Naive thymus-derived CD4-positive, alpha-beta T cell (primary cell): ENCODE measurements at regions not wholly inside any gene's neighbourhood (a gene's known extent, or its start where the extent isn't known, plus 50 kb on each side); places are given as distances from the start of the nearest gene placed in this dataset.
A peak's percentile ranks its signal among the peaks of the same experiment; 100 is the strongest.

ENCODE experiments used
- ATAC-seq: fragments of 150-1000 bp; cut with Tn5 transposase; 2 replicates; pipeline ENCODE4 v1.10.0; 2021; ENCODE audit warnings: mild to moderate bottlenecking, moderate library complexity
- CTCF ChIA-PET: fragments of 350-600 bp; sonication (Branson Sonifier 250); formaldehyde crosslinking; loops from one replicate; lab custom pipeline; 2021; ENCODE audit warnings: antibody characterized with exemption; lab: Charles Lee
- POLR2A ChIA-PET: fragments of 350-600 bp; sonication (Branson Sonifier 250); formaldehyde crosslinking; loops from one replicate; lab custom pipeline; 2021; ENCODE audit warnings: antibody characterized with exemption, inconsistent platforms; lab: Charles Lee
- DNase-seq, 9 donors: peaks; one replicate each; pipeline versions ENCODE4 v3.0.0 to v3.0.0-alpha.2; 2020 to 2022; ENCODE audit warnings: mixed read lengths in 1 of 9
- H3K27ac ChIP-seq: one replicate; pipeline ENCODE4 v1.7.0; 2013; ENCODE audit warnings: mild to moderate bottlenecking, low read depth, low read length, moderate library complexity
- H3K27me3 ChIP-seq, 2 donors: one replicate each; pipeline ENCODE4 v1.7.0; 2013; ENCODE audit warnings: low read length in 2 of 2, mild to moderate bottlenecking in 2 of 2, moderate library complexity in 2 of 2; ENCODE audit not compliant: control insufficient read depth in 2 of 2, insufficient read depth in 2 of 2
- H3K36me3 ChIP-seq, 3 experiments: 1 replicate in 2 of 3; 2 replicates in 1 of 3; pipeline ENCODE4 v1.7.0; 2013; ENCODE audit warnings: low read length in 3 of 3, mild to moderate bottlenecking in 3 of 3, moderate library complexity in 1 of 3; ENCODE audit not compliant: insufficient read depth in 3 of 3, control insufficient read depth in 2 of 3
- H3K4me1 ChIP-seq, 2 donors: one replicate each; pipeline ENCODE4 v1.7.0; 2013; ENCODE audit warnings: low read length in 2 of 2, mild to moderate bottlenecking in 2 of 2, moderate library complexity in 1 of 2; ENCODE audit not compliant: control insufficient read depth in 2 of 2, insufficient read depth in 2 of 2
- H3K4me3 ChIP-seq: 2 replicates; pipeline ENCODE4 v1.7.0; 2013; ENCODE audit warnings: mild to moderate bottlenecking, low read length
- H3K9me3 ChIP-seq, 3 experiments: 1 replicate in 2 of 3; 2 replicates in 1 of 3; pipeline ENCODE4 v1.7.0; 2013; ENCODE audit warnings: low read length in 3 of 3; ENCODE audit not compliant: control insufficient read depth in 2 of 3
- H3K27ac Mint-ChIP-seq, 9 donors: one replicate each; pipeline ENCODE4 v1.8.0; 2020 to 2022; ENCODE audit warnings: mixed read lengths in 9 of 9, mild to moderate bottlenecking in 8 of 9, moderate library complexity in 5 of 9, inconsistent platforms in 2 of 9
- H3K27me3 Mint-ChIP-seq, 5 donors: one replicate each; pipeline ENCODE4 v1.8.0; 2021 to 2022; ENCODE audit warnings: mixed read lengths in 5 of 5, mild to moderate bottlenecking in 1 of 5
- H3K36me3 Mint-ChIP-seq, 5 donors: one replicate each; pipeline ENCODE4 v1.8.0; 2020 to 2022; ENCODE audit warnings: mixed read lengths in 5 of 5, mild to moderate bottlenecking in 3 of 5, inconsistent platforms in 1 of 5
- H3K4me1 Mint-ChIP-seq, 7 donors: one replicate each; pipeline ENCODE4 v1.8.0; 2020 to 2022; ENCODE audit warnings: mixed read lengths in 7 of 7, mild to moderate bottlenecking in 3 of 7, inconsistent platforms in 1 of 7
- H3K4me3 Mint-ChIP-seq, 10 donors: one replicate each; pipeline ENCODE4 v1.8.0; 2020 to 2022; ENCODE audit warnings: mild to moderate bottlenecking in 10 of 10, mixed read lengths in 10 of 10, moderate library complexity in 6 of 10, inconsistent platforms in 2 of 10
- H3K9me3 Mint-ChIP-seq, 11 donors: one replicate each; pipeline ENCODE4 v1.8.0; 2020 to 2022; ENCODE audit warnings: mixed read lengths in 11 of 11, mild to moderate bottlenecking in 4 of 11, inconsistent platforms in 1 of 11, moderate library complexity in 1 of 11
- intact Hi-C, 2 donors: fragments of 100-400 bp; cut with micrococcal nuclease; formaldehyde crosslinking; loops; one replicate each; pipeline ENCODE4 v1.15.1; 2023

DNA sequence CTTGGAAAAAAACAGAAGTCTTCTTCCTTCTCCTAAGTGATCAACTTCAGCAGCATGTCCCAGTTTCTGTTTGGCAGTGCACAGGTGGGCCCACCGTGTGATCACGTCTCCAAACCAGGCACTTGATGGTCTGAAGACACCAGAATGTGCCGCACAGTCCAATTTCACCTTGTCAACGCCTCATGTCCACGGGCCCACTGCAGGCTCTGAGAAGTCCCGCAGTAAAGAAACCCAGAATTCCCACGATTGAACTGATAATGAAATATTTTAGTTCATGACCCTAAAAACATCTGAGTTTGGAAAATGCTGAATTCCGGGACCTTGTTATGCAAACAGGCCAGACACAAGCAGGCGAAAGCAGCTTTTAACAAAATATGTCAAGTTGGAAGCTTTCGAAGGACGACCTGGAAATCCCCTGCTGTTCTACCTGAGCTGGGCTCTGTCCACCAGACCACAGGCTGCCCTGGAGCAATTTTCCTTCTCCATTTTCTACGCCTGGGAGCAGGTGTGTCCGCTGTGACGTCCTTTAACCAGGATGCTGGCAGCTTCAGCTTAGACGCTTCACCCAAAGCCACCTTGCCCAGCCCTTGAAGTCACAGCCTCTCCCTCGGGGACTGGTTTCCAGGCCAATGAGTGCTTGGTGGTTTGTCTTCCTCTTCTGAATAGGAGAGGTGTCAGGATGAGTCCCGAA lies 167.8 kb upstream of the IQSEC1 start:
- no peaks in the 10 kb centered on the region for H3K9me3 ChIP-seq
- CTCF ChIA-PET, result no interaction called here
- H3K36me3 Mint-ChIP-seq, result no peaks in the 10 kb centered on the region
- no peaks in the 10 kb centered on the region for H3K4me1 ChIP-seq
- no peak overlapping the region for H3K4me3 Mint-ChIP-seq
- H3K27ac Mint-ChIP-seq, result no peak overlapping the region
- no peak for ATAC-seq
- POLR2A ChIA-PET, result no interaction called here
- intact Hi-C loops, result no loop called here
- peaks cover 0 to 4% (median under 1%) of the 10 kb centered on the region in 7 donors for H3K4me1 Mint-ChIP-seq
- no peaks in the 10 kb centered on the region for H3K9me3 Mint-ChIP-seq
- H3K27me3 Mint-ChIP-seq, result peaks cover 0 to 4% (median 0%) of the 10 kb centered on the region in 5 donors
- no peak for DNase-seq
- H3K27me3 ChIP-seq, result no peaks in the 10 kb centered on the region
- no peak overlapping the region for H3K4me3 ChIP-seq
- H3K36me3 ChIP-seq, result no peaks in the 10 kb centered on the region
- no peak overlapping the region for H3K27ac ChIP-seq

DNA sequence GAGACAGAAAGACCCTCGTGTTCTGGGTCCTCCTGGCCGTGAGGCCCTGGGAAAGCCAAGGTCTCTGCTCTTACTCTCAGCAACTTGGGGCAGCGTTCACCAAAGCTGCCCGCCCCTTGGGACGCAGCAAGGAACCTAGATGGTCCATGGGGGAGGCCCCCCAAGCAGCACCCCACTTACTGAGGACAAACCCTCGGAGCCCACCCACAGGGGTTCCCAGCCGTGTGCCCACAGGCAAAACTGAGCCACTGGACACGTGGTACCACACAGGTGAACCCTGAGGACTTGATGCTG lies 166.2 kb upstream of the IQSEC1 start:
- Mint-ChIP-seq H3K27ac (no peak overlapping the region), H3K4me3 (no peak overlapping the region), H3K9me3 (no peaks in the 10 kb centered on the region), H3K36me3 (no peaks in the 10 kb centered on the region), H3K27me3 (peaks cover 4 to 8% (median 6%) of the 10 kb centered on the region in 5 donors), H3K4me1 (peaks cover 6 to 20% (median 15%) of the 10 kb centered on the region in 7 donors)
- ATAC-seq (no peak), DNase-seq (no peak)
- H3K36me3 ChIP-seq, result no peaks in the 10 kb centered on the region
- peaks cover 8 to 15% of the 10 kb centered on the region in 2 donors for H3K4me1 ChIP-seq
- CTCF ChIA-PET, result no interaction called here
- intact Hi-C loops, result no loop called here
- H3K27ac ChIP-seq, result no peak overlapping the region
- no peaks in the 10 kb centered on the region for H3K9me3 ChIP-seq
- POLR2A ChIA-PET, result no interaction called here
- no peak overlapping the region for H3K4me3 ChIP-seq
- no peaks in the 10 kb centered on the region for H3K27me3 ChIP-seq

GRCh38 chr3:13238687-13239466 lies 165.6 kb upstream of the IQSEC1 start:
- H3K27me3 ChIP-seq, result no peaks in the 10 kb centered on the region
- intact Hi-C loops, result no loop called here
- POLR2A ChIA-PET, result no interaction called here
- peaks cover 11 to 25% (median 21%) of the 10 kb centered on the region in 7 donors for H3K4me1 Mint-ChIP-seq
- H3K9me3 Mint-ChIP-seq, result no peaks in the 10 kb centered on the region
- H3K27me3 Mint-ChIP-seq, result peaks cover 7 to 11% (median 9%) of the 10 kb centered on the region in 5 donors
- no peak for DNase-seq
- no peak overlapping the region for H3K4me3 ChIP-seq
- H3K4me1 ChIP-seq, result peaks cover 8 to 20% of the 10 kb centered on the region in 2 donors
- no peak overlapping the region for H3K4me3 Mint-ChIP-seq
- ATAC-seq, result no peak
- no peaks in the 10 kb centered on the region for H3K36me3 ChIP-seq
- H3K27ac Mint-ChIP-seq, result peak overlapping the region in 1 of 9 donors; percentile 62
- no peaks in the 10 kb centered on the region for H3K9me3 ChIP-seq
- no peaks in the 10 kb centered on the region for H3K36me3 Mint-ChIP-seq
- CTCF ChIA-PET, result no interaction called here
- no peak overlapping the region for H3K27ac ChIP-seq

GRCh38 chr3:13237776-13238490 lies 164.7 kb upstream of the IQSEC1 start:
- intact Hi-C loops, result loop anchor here in 1 of 2 donors (2.0 kb wide), 1 partner anchor 59 kb away; no protein-coding TSS in a partner anchor
- no peak overlapping the region for H3K4me3 ChIP-seq
- Mint-ChIP-seq H3K27ac (no peak overlapping the region), H3K4me3 (no peak overlapping the region), H3K9me3 (no peaks in the 10 kb centered on the region), H3K27me3 (peaks cover 9 to 15% (median 14%) of the 10 kb centered on the region in 5 donors), H3K4me1 (peaks cover 16 to 30% (median 28%) of the 10 kb centered on the region in 7 donors), H3K36me3 (no peaks in the 10 kb centered on the region)
- H3K36me3 ChIP-seq, result no peaks in the 10 kb centered on the region
- ATAC-seq (no peak), DNase-seq (no peak)
- no peak overlapping the region for H3K27ac ChIP-seq
- ChIA-PET CTCF (no interaction called here), POLR2A (no interaction called here)
- no peaks in the 10 kb centered on the region for H3K27me3 ChIP-seq
- peaks cover 8 to 28% of the 10 kb centered on the region in 2 donors for H3K4me1 ChIP-seq
- no peaks in the 10 kb centered on the region for H3K9me3 ChIP-seq

DNA sequence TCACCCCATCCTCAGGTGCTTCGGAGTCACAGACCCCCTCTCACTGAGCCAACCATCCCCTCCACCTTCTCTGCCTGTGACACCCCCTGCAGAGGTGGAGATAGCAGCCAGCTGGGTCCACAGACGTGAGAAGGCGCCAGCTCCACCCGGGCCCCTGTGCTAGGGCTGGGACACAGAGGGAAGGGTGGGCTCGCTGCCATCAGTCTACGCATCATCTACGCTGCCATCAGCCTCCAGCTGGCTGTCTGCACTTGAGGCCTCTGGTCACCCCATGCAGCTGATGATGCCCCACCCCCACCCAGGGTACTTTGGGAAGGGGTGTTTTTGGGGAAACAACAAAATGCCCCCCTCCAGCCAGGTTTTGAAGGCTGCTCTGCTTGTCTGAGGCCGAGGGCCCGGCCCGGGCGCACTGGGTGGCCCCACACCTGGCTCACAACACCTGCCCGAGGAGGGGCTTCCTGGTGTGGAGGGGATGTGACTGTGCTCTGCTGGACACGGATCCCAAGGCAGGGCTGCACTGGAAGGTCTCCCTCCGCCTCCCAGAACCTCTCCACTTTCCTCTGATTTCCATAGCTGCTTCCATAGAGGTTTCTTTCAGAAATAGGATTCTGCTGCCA lies 163.4 kb upstream of the IQSEC1 start:
- POLR2A ChIA-PET, result no interaction called here
- Mint-ChIP-seq H3K27me3 (peaks cover 12 to 16% (median 14%) of the 10 kb centered on the region in 5 donors), H3K4me1 (peaks cover 16 to 34% (median 28%) of the 10 kb centered on the region in 7 donors), H3K9me3 (no peaks in the 10 kb centered on the region), H3K36me3 (no peaks in the 10 kb centered on the region), H3K4me3 (no peak overlapping the region), H3K27ac (no peak overlapping the region)
- no peak for ATAC-seq
- H3K27ac ChIP-seq, result no peak overlapping the region
- peaks cover 8 to 28% of the 10 kb centered on the region in 2 donors for H3K4me1 ChIP-seq
- no peaks in the 10 kb centered on the region for H3K9me3 ChIP-seq
- no peaks in the 10 kb centered on the region for H3K36me3 ChIP-seq
- no peak for DNase-seq
- CTCF ChIA-PET, result no interaction called here
- intact Hi-C loops, result loop anchor here in 1 of 2 donors (2.0 kb wide), 1 partner anchor 60 kb away; no protein-coding TSS in a partner anchor
- H3K4me3 ChIP-seq, result no peak overlapping the region
- no peaks in the 10 kb centered on the region for H3K27me3 ChIP-seq

- H3K27me3 ChIP-seq, result no peaks in the 10 kb centered on the region
- Mint-ChIP-seq H3K36me3 (no peaks in the 10 kb centered on the region), H3K27ac (peak overlapping the region in 2 of 9 donors; percentile 6 to 18), H3K4me1 (peaks cover 16 to 34% (median 28%) of the 10 kb centered on the region in 7 donors), H3K4me3 (peak overlapping the region in 2 of 10 donors; percentile 1 to 68), H3K9me3 (no peaks in the 10 kb centered on the region), H3K27me3 (peaks cover 12 to 22% (median 14%) of the 10 kb centered on the region in 5 donors)
- peaks cover 8 to 28% of the 10 kb centered on the region in 2 donors for H3K4me1 ChIP-seq
- H3K36me3 ChIP-seq, result no peaks in the 10 kb centered on the region
- H3K4me3 ChIP-seq, result no peak overlapping the region
- no peaks in the 10 kb centered on the region for H3K9me3 ChIP-seq
- H3K27ac ChIP-seq, result no peak overlapping the region
- intact Hi-C loops, result loop anchor here in 1 of 2 donors (2.0 kb wide), 1 partner anchor 61 kb away; no protein-coding TSS in a partner anchor
- DNase-seq (no peak), ATAC-seq (no peak)
- ChIA-PET POLR2A (no interaction called here), CTCF (no interaction called here)
Measured at GRCh38 chr3:13235897-13236296, 162.7 kb upstream of the IQSEC1 start.
